GM18517 (cell line): ENCODE measurements at regions not wholly inside any gene's neighbourhood (a gene's known extent, or its start where the extent isn't known, plus 50 kb on each side); places are given as distances from the start of the nearest gene placed in this dataset.
"Not testable (repeated sequence)": the region's sequence is repeated elsewhere in the genome, so short reads cannot be mapped to it uniquely, and the experiment has no call there.

Experiments used
- ATAC-seq: cut with Tn5 transposase; IDR thresholded peaks from one replicate; pipeline ENCODE4 v1.9.1; 2021; ENCODE audit warnings: mild to moderate bottlenecking, moderate library complexity; ENCODE audit not compliant: unreplicated experiment

DNA sequence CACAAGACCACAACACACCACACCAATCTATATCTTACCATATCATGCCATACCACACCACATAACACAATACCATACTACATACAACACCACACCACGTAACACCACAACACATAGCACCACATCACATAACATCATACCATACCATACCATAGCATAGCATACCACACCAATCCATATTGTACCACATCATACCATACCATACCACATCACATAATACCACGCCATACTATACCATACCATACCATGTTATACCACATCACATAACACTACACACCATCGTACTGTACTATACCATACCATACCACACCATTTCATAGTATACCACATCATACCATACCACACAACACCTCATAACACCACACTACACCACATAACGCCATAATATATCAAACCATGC lies 335.2 kb upstream of the VWC2 start:
- no peak for ATAC-seq

DNA sequence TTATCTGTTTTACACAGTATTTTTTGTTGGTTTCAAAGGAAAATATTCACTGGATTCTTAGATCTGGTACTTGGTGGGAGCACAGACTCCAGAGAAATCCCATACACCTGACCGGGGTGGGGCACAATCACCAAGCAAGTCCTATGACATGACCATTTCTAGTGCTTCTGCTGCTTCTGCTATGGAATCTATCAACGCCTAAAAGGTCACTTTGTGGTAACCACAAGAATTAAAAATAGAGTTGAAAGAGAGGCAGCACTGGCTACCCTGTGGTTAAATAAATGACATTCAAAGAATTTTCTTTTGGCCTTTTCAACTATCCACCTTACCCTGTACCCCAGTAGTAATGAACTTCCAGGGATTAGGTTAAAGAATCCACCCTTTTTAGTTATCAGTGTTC lies 329.9 kb upstream of the VWC2 start:
- ATAC-seq, result no peak

DNA sequence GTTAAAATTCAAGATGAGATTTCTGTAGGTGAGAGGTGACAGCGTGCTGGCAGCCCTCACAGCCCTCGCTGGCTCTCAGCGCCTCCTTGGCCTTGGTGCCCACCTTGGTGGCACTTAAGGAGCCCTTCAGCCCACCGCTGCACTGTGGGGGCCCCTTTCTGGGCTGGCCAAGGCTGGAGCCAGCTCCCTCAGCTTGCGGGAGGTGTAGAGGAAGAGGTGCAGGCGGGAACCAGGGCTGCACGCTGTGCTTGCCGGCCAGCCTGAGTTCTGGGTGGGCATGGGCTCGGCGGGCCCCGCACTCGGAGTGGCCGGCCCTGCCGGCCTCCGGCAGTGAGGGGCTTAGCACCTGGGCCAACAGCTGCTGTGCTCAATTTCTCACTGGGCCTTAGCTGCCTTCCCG lies 320.0 kb upstream of the VWC2 start:
- ATAC-seq, result no peak

DNA sequence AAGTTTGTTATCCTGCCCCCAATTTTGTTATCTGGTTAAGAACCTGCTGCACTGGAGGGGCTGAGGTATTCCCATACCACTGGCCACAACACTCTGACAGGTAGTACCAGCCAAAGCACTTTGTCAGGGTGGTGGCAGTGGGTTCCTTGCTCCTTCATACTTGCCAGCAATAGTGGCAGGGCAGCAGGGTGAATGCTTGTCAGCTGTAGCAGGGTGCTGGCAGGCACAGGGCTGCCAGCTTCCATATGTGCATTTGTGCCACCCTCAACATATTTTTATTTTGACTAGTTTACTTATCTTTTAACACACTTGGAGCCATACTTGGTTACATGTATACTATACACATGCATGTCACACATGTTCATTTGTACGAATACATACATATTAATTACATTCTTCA lies 294.0 kb upstream of the VWC2 start:
- ATAC-seq, result no peak

DNA sequence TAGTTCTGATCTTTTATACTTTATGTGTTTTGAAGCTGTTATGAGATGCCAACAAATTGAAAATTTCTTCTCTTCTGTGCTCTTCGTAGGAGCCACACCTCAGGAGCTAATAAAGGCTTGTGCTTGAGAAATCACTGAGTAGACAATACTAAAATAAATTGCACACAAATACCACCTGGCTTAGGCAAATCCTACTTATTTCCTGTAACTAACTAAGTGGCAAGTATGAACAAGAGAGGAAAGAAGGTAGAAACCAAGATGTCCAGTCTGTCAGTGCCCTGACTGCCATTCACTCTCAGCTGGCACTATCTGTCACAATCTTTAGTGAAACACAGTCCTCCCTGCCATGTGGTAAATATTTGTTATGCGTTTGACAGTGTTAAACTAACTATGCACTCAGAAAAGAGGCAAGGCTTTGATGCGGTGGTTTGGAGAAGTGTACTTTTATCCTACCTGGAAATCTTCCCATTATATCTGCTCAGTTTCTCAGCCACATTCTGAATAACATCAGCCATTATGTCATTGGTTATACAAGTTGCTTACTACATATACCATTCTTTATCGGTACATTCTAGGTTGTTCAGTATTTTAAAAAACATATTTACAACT lies 293.4 kb upstream of the VWC2 start:
- ATAC-seq, result no peak

DNA sequence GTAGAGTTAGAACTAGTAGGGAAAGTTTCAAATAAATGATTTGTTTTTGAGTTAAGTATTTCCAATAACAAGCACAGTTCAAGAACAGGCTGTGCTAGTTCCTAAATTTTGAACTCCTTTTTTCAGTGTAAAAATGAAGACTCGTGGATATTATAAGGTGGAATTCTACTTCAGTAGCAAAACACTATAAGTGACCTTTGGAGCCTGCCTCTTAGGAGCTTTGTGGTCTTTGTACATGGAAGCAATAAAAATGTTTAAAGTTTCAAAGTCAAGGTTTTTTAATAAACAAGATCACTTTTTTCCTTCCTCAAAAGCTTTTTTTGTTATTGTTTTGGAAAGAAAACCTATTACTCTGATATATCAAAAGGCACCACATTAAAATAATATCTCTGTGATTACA lies 292.4 kb upstream of the VWC2 start:
- ATAC-seq, result no peak

DNA sequence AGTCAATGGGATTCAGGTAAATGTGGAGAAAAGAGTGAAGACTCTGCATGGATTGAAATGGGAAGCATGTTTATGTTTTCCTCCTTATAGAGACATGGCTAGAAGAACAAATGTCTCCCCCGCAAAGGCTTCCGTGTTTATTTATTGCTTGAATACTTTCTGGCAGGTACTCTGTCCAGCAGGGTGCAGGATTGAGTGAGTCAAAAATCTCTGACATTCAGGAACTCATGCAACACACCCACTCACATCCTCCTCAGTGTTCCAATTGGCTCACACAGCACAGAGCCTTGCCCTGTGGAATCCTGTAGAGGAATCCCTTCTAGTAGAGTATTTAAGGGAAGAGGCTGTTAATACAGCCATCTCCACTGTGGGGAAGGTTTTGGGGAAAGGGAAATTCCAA lies 290.3 kb upstream of the VWC2 start:
- ATAC-seq, result no peak

DNA sequence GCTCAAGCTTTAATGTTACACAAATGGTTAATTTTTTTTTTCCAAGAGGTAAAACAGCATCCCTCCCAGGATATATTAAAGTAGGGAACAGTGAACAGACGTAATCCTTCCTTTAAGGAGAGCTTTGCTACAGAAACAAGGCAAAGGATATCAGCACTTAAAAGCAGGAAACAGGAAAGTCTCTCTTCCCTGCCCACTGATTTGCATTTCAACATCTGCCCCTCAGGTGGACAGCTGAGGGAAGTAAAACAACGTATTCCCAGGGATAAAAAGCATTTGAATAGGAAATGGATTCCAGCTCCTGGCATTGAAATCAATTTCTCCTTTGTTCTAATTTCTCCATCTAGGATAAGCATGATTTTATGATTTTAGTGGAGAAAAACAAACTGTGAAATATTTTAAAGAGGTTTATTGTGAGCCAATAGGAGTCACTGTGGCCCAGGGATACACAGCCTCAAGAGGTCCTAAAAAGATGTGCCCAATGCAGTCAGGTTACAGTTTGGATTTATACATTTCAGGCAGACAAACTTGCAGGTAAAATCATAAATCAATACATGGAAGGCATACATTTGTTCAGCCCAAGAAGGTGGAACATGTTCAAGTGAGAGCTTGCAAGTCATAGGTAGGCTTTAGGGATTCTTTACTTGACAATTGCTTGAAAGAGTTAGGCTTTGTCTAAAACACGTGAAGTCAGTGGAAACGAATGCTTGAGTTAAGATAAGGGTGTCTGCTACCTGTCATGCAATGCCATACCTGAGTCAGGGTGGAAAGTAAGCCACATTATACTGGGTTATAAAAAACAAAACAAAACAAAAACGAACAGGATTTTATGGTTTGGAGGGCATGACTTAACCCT lies 286.2 kb upstream of the VWC2 start:
- no peak for ATAC-seq

DNA sequence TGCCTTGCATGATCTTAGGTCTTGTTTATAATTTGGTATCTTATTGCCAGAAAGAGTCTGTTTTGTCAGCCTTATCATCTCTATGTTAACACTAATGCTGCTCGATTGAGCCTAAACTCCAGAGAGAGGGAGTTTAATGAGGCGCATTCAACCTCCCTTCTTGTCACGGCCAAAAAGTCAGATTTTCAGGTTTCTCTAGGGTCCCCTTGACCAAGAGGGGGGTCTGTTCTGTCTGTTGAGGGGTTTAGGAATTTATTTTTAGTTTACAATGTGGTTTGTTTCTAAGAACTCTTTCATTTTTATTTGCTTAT lies 285.7 kb upstream of the VWC2 start:
- no peak for ATAC-seq

DNA sequence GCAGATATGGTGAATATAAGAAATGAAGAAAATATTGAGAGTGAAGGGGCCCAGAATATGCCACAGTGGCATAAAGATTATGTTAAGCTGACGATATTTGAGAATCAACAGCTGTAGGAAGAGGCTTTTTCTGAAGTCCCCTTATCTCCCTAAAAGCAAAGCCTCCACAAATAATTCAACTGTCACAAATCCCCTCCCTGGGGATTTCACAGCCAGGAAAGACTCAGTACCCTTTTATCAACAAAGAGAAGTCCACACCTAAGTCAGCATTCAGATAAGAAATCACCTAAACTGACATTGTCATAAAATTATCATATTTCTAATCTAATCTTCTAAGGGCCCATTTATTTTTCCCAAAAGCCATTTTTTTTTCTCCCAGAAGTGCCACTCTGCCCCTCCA lies 284.9 kb upstream of the VWC2 start:
- no peak for ATAC-seq

DNA sequence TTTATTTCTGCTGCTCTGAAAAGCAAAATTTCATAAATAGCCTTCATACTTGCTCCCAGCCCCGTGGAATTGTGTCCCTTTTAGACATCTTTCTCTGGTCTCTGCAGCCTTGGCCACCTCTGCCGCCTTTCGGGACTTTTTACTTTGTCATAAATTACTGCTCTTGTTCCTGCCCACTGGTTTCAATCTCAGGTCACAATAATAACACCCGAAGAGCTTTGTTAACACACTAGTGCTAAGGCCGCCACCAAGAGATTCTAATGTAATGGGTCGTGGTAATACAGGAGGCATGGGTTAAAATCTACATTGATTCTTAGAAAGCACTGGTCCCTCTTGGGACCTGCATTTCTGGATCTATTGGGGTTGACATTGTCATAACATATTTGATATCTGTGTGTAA lies 276.0 kb upstream of the VWC2 start:
- ATAC-seq, result no peak

DNA sequence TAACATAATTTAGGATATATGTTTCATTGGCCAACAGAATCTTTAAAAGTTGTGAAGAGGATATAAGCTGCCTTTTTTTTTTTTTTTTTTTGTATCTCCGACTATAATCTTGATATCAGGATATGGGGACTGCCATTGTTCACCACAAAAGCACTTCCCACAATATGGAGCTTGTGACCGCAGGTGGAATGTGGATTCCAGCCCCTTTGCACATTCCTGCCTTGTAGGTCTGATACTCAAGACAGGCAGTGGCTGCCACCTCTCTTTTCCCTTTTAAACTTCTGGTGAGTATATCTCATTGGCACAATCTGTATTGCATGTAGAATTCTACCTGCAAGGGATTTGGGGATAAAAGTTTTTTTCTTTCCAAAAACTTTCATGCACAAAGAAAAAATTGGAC lies 272.7 kb upstream of the VWC2 start:
- ATAC-seq, result no peak

DNA sequence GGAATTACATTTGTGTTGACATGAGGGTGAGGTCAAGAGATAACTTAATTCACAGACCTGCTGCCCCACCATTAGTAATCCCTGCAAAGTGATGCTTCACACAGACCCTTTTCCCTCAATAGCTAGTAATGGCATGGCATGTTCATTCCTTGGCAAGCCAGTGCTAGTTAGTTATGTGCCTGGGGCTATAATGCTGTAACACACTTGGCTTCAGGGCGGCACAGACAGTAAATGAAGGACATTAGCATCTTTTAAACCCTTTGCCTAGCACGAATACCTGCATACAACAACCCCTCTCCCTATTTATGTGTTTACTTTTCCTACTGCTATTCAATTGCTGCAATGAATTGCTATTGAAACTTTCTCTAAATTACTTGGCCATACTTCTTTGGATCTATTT lies 266.2 kb upstream of the VWC2 start:
- not testable (repeated sequence) for ATAC-seq

DNA sequence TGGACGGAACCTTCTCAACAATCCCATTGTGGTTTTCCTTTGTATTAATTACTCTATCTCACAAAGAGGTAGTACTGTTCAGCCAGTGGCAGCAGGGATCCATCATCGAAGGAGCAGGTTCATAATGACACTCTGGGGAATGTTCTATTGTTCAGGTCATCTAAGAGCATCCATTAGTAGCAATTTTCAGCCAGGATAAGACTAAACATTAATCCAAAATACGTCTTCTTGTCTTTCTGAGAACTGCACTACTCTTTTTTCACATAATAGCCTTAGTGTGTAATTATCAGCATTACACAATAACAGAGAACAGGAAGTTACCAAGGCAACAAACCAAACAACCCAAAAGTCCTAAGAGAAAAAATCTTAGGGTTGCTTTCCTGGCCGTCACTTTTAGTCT lies 259.5 kb upstream of the VWC2 start:
- ATAC-seq, result no peak

DNA sequence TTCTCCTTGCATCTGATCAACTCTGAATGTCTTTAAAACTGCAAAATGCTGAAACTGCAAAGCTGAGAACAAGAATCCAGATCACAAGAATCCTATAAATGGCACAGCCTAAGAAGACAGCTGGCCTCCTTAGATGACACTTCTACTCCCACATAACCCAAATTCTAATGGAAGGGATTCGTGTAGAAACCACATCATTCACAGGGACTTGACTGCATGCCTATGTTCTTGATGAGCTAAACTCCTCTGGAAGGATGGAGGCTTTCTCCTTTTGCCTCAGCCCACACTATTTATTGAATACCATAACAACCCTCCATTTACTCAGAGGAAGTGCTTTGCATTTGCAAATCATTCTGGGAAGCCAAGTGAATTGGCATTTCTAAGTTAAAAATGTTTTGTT lies 252.5 kb upstream of the VWC2 start:
- ATAC-seq, result no peak

DNA sequence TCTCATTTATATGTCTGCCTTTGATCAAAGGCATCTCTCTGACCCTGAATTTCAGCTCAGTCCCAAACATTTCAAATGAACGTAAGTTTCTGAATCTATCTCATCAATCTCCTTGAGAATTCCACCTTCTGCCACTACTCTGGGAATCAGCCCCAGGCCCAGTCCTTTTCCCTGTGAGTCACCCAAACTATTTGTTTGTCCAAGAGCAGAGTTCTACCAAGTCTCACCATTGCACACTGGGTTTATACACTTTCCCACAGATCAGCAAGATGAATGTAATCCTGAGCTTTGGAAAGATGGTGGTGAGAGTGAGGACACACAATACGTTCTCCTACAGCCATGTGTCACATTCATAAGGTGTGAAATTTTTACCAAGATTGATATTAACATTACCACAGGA lies 251.3 kb upstream of the VWC2 start:
- no peak for ATAC-seq

DNA sequence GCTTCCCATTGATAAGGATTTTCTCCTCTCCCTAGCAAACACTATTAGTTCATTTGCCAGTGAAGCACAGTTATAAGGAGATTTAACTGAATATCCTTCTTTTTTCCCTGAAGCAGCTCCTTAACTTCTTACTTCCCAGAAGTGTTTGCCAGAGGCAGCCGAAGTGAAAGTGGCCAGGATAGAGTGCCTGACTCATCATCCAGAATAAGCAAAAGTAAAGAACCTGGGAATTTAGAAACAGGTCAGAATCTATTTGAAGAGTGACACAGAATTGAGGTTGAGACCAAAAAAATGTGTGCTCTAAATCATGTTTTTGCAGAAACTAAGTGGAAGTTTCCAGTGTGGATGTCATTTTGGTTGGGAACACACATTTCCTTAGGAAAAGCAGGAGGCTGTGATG lies 249.6 kb upstream of the VWC2 start:
- ATAC-seq, result no peak

DNA sequence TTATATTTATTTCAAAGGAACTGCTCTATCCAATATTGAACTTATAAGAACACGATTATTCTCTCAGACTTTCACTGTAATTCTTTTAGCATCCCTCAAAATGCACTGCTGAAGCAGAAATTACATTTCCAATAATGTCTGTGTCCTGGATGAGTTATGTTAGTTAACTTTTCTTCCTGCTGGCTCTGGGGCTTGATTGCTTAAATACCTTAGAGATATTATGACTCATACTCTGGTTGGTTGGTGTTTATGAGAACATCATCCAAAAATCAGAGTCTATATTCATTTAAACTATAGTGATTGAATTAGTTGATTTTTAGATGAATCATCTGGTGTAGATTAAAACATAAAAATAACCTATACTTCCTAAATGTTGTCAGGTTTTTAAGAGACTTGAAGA lies 246.3 kb upstream of the VWC2 start:
- no peak for ATAC-seq

DNA sequence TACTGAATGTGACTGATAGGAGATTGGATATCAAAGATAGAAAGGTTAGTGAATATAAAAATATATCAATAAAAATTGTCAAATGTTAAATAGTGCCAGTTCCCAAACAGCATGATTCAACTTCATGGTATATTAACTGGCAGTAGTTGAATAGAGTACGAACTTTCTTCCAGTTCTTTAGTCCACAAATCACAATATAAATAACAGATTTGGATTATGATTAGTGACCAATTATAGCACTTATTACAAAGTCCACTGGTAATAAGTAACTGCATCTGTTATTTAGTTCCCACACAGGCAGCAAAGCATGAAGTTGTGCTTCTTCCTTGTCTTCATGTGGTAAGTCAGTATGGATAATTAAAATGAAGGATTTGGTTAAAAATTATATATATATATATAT lies 243.0 kb upstream of the VWC2 start:
- no peak for ATAC-seq

DNA sequence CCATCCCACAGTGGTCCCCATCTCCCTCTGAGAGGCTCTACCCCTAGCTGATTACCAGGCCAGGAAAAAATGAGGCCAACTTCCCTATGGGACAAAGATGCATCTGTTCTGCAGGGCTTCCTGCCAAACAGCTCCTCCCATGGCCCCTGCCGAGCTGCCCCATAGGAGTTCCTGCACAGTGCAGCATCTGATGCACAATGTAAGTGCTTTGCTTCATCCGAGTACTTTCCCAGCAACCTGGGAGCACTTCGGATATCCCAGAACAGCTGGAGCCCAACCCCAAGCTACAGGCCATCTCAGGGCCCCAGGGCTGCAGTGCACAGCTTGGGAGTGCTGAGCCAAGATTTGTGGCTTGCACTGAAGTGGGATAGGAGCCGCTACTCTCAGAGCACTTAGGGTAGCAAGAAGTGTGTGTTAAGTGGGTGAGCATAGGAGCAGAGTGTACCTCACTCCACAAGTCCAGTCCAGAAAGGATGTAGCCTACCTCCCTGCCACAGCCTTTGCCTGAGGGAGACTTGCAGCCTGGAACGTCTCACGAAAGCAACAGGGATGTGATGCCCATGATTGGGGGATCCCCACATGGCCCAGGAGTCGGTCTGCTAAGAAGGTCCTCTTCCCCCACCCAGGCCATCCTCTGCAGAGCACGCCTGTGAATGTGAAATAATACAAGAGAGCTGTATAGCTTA lies 209.6 kb upstream of the VWC2 start:
- ATAC-seq, result peak; percentile 22

DNA sequence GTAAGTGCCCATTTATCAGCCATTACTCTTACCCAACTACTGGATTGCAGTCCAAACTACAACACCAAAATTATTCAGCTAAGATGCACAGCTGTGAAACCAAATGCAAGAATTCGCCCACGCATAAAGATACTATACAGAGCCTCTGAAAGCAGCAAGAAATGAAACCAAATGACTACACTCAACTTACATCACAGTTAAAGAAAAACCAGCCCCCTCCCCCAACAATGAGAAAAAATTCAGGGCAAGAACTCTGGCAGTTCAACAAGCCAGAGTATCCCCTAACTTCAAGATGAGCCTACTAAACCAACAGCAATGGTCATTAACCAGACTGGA lies 209.1 kb upstream of the VWC2 start:
- ATAC-seq, result peak; percentile 99

DNA sequence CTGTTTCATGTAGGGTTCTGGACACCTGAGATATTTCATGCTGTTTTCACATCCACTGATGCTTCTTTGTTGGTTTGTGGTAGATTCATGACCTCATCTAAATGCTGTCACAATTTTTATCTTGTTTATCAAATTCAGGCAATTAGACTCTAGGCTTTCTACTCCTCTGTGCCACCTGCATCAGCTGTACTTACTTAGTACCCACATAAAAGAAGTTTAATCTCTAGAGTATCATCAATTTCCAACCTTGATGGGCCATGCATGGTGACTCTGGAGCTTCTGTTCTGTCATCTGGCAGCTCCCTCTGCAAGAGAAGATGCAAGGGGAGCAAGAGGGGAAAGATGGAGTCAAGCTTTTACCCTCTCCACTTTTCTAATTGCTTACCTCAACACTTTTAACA lies 195.9 kb upstream of the VWC2 start:
- no peak for ATAC-seq

DNA sequence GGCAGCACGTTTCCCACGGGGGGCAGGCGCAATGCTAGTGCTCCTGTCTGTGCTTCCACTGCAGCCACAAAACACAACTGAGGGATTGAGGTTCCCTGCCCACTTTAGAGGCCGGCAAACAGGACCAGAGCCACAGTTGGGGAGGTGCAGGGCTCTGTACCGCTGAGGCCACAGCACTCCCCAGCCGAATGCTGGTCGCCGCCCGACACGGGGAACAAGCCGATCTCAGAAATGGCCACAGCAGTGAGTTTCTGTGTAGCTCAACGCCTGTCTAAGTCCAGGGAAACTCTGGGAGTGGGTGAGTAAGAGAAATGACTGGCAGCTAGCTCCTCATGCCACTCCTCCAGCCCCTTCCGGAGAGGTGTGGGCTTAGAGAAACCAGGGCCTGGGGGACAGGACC lies 194.0 kb upstream of the VWC2 start:
- ATAC-seq, result no peak
